Astrocyte (in vitro differentiated cells and primary cell): ENCODE measurements at regions not wholly inside any gene's neighbourhood (a gene's known extent, or its start where the extent isn't known, plus 50 kb on each side); places are given as distances from the start of the nearest gene placed in this dataset.

Experiments used
- CTCF ChIP-seq: IDR thresholded peaks from 2 replicates; pipeline ENCODE4 v1.5.1; 2011; ENCODE audit warnings: low read depth, mild to moderate bottlenecking, inconsistent platforms, low read length, moderate library complexity; ENCODE audit not compliant: insufficient read depth
- EZH2 ChIP-seq: IDR thresholded peaks from 2 replicates; pipeline ENCODE4 v1.6.1; 2012; ENCODE audit warnings: mild to moderate bottlenecking, low read length, inconsistent platforms; ENCODE audit not compliant: insufficient read depth

GRCh38 chr1:187971851-187972250, 1143.1 kb downstream of the PLA2G4A start:
- TF ChIP-seq CTCF (no peak), EZH2 (no peak)
